Keratinocyte (primary cell): ENCODE measurements at regions not wholly inside any gene's neighbourhood (a gene's known extent, or its start where the extent isn't known, plus 50 kb on each side); places are given as distances from the start of the nearest gene placed in this dataset.

ENCODE experiments used
- CTCF ChIP-seq, 3 experiments: IDR thresholded peaks in 1 of 3; conservative IDR thresholded peaks in 1 of 3; optimal IDR thresholded peaks in 1 of 3; 2 replicates in 2 of 3; 3 replicates in 1 of 3; pipeline versions ENCODE3 to v1.5.1; 2011; ENCODE audit warnings: low read length in 3 of 3, mild to moderate bottlenecking in 3 of 3, moderate library complexity in 2 of 3, control low read depth in 1 of 3, inconsistent platforms in 1 of 3; ENCODE audit not compliant: insufficient read depth in 2 of 3; ENCODE audit errors: extremely low read depth in 1 of 3
- EZH2 ChIP-seq: IDR thresholded peaks from one replicate; pipeline ENCODE4 v1.6.1; 2012; ENCODE audit warnings: inconsistent platforms, mild to moderate bottlenecking, low read length, moderate library complexity

GRCh38 chr7:43791-44540, 148.4 kb upstream of the FAM20C start:
- no peak for TF ChIP-seq CTCF (optimal IDR thresholded peaks at IDR 0.05 in 1 of 3, IDR thresholded peaks at IDR 0.05 in 1 of 3, conservative IDR thresholded peaks at IDR 0.05 in 1 of 3; ENCODE audit: extremely low read depth in 1 of 3, insufficient read depth in 2 of 3, low read length in 3 of 3)
- TF ChIP-seq EZH2: no peak
